SW480 (cell line): ENCODE measurements at regions not wholly inside any gene's neighbourhood (a gene's known extent, or its start where the extent isn't known, plus 50 kb on each side); places are given as distances from the start of the nearest gene placed in this dataset.
A peak's percentile ranks its signal among the peaks of the same experiment; 100 is the strongest.

Experiments used
- DNase-seq: peaks from one replicate; pipeline ENCODE4 v3.0.0-alpha.2; 2016; ENCODE audit warnings: low spot score

DNA sequence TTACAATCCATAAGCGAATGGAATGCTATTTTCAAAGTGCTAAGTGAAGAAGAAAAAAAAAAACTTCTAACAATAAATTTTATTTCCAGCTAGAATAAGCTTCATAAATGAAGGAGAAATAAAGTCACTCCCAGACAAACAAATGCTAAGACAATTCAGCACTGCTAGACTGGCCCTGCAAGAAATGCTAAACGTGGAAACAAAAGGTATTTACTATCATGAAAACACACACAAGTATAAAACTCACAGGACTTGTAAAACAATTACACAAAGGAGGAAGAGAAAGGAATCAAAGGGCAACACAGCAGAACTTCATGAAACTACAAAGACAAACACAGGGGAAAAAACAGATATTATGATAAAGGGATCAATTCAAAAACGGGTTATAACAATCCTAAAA, 85.8 kb upstream of the NELL2 start:
- no peak for DNase-seq

DNA sequence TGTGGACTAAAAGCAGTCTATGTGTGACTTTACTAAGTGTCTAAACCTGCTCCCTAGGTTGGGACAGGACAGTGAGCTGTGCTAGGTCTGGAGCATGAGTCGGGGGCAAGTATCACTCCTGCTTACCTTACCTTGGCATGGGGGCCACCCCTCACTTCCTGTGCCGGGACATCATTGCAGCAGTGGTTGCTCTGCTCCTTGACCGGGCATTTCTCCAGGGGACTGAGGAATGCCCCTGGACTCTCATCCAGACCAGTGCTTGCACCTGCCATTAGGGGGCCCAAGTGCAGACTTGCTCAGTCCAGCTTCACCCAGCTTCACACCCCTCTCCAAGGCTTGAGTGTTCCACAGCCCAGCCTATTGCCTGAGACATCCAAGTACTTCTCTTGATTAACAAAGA, 84.7 kb upstream of the NELL2 start:
- no peak for DNase-seq

DNA sequence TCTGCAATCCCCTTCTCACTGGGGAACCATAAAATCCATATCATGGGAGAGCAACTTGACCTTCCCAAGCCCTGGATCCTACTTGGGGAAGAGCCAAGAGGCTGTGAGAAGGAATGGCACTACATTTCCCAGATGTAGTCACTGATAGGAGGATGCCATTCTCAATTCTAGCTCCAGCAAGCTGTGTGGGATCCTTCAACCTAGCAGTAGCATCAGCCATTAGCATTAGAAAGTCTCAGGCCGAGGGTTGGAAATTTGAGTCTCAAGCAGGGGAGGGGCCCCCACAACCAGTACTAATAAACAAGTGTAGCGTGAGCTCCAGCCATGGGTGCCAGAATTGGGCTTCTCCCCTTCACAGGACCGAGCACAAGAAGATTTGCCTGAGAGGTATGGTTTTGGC, 84.3 kb upstream of the NELL2 start:
- DNase-seq, result no peak

DNA sequence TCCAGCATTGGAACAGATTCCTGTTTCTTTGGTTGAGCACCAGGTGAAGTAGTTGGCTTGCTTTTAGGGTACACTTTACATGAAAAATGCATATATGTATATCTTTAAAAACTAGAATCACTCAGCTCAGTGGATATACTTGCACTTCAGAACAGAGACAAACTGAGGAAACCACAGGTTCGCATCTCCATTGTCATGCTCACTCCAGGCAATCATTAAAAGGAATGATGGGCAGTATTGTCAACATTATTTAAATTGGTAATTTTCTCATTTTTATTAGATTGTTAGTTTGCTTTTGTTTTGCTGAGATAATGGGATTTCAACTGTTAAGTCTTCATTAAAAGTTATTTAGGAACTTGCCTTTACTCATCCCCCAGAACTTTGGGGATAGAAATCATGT, 71.0 kb upstream of the NELL2 start:
- DNase-seq, result no peak

DNA sequence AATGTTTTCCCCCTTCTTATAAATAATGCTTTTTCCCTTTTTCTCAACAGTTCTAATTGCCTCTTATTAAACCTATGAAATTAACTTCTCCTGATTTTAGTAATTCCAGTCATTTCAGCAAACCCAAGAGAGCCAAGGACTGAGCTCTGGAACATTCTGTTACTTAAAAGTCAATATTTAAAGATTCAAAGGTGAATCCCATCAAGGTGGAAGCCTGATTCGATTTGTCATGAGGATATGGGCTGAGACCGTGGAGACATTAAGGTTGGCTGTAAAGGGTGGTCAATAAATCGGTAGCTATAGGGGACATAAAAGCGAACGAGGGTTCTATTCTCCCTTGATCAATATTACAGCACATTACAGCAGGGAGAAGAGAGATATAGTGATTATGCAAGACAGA, 66.6 kb upstream of the NELL2 start:
- DNase-seq, result no peak

DNA sequence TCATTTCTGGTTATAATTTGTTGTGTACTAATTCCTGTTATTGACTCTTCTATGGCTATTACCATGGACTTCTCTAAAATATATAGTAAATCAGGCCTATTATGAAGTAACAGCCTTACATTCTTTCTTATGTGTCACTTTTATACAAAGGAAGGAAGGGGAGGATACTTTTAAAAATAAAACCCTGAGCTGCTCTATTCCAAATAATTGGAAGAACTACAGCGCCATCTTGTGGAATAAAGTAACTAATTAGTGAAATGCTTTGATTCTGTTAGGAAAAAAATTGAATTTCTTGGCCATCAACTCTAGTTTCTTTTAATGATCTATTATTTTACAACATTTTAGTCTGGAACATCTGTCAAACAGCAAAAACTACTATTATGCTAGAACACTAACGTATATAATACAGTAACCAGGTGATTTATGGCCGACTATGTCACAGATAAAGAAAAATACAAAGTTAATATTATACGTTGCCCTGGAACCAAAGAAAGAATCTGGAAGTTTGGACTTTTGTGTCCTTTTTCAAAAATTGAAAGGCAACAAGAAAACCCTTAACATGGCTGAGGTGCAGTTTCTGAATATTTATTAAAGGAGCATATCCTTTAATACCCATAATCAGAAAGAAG, 55.0 kb upstream of the NELL2 start:
- peak; percentile 79 for DNase-seq

DNA sequence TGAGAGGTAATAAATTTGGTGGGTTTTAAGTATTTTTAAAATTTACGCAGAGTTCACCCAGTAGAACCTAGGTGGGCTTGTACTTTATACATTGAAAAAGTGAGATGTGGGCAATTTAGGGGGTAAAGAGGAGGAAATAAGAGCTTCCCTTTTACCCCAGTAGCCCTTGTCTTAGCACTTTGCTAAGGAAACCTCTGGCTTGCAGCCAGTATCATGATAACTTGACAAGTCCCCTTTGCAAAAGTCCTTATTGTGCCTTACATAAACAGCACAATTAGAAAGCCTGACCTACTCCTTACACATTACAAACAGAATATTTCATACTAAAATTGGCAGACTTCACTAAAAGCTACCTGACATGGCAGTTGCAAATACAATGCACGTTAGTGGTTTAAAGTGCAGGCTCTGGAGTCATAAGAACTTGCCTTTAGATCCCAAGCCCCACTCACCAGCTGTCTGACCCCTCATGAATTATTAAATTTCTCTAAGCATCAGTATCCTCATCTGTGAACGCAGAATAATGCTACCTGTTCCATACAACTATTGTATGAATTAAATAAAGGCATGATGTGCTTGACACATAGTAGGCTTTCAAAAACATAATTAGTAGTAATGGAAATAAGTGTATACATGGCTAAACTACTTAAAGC, 53.2 kb upstream of the NELL2 start:
- DNase-seq, result no peak
